A549 (cell line): ENCODE measurements at regions not wholly inside any gene's neighbourhood (a gene's known extent, or its start where the extent isn't known, plus 50 kb on each side); places are given as distances from the start of the nearest gene placed in this dataset.

Source experiments
- ATAC-seq, 2 experiments: fragments of 200-7000 bp in 1 of 2; fragments of >200 bp in 1 of 2; cut with Nextera tagmentation in 1 of 2; cut with Tn5 transposase in 1 of 2; 3 replicates each; pipeline versions ENCODE4 v1.8.0 to v1.9.1; 2018 to 2020; ENCODE audit warnings: mild to moderate bottlenecking in 1 of 2, moderate library complexity in 1 of 2
- CTCF ChIA-PET: fragments of 300-600 bp; sonication (Branson Sonifier 250); formaldehyde crosslinking; extraction: SDS; loops from one replicate; lab custom pipeline; 2021; ENCODE audit warnings: antibody characterized with exemption, inconsistent platforms; lab: Yijun Ruan, JAX
- POLR2A ChIA-PET: fragments of 350-600 bp; formaldehyde crosslinking; extraction: SDS; loops from one replicate; lab custom pipeline; 2021; ENCODE audit warnings: antibody characterized with exemption, inconsistent platforms; lab: Yijun Ruan, JAX
- DNase-seq, 2 experiments: peaks; one replicate each; pipeline versions ENCODE4 v3.0.0 to v3.0.0-alpha.2; 2011 to 2016; ENCODE audit warnings: low read depth in 1 of 2, low spot score in 1 of 2
- FAIRE-seq: peaks from 2 replicates; lab custom pipeline; 2011; peaks lifted over from hg19 to GRCh38; lab: Jason Lieb, UNC
- H3K27ac ChIP-seq, 2 experiments: fragments of >200 bp; sonication (Bioruptor Twin); formaldehyde crosslinking; 3 replicates each; pipeline ENCODE4 v1.5.1; 2016 to 2017
- H3K4me1 ChIP-seq: fragments of >200 bp; sonication (Bioruptor Twin); formaldehyde crosslinking; 3 replicates; pipeline ENCODE4 v1.6.1; 2016
- H3K4me2 ChIP-seq: fragments of >200 bp; sonication (Bioruptor Twin); formaldehyde crosslinking; 3 replicates; pipeline ENCODE4 v1.6.1; 2016
- H3K4me3 ChIP-seq: fragments of >200 bp; sonication (Bioruptor Twin); formaldehyde crosslinking; 3 replicates; pipeline ENCODE4 v1.5.1; 2016
- H3K9me3 ChIP-seq: fragments of >200 bp; sonication (Bioruptor Twin); formaldehyde crosslinking; 3 replicates; pipeline ENCODE4 v1.6.1; 2016
- ATOH8 ChIP-seq: fragments of 250-450 bp; sonication (Bioruptor Pico); IDR thresholded peaks from 2 replicates; pipeline ENCODE4 v1.5.0; 2020; ENCODE audit warnings: low read depth, mild to moderate bottlenecking, moderate library complexity
- BHLHE40 ChIP-seq: IDR thresholded peaks from 2 replicates; pipeline ENCODE4 v1.6.1; 2012; ENCODE audit warnings: low read depth, low read length, inconsistent platforms
- CBX2 ChIP-seq: fragments of 200-600 bp; sonication (generic); IDR thresholded peaks from 2 replicates; pipeline ENCODE4 v1.6.1; 2016; ENCODE audit warnings: low read depth, mild to moderate bottlenecking, borderline replicate concordance
- CEBPB ChIP-seq, 2 experiments: fragments of >200 bp in 1 of 2; sonication (Bioruptor Twin) in 1 of 2; formaldehyde crosslinking in 1 of 2; IDR thresholded peaks; 2 replicates each; pipeline ENCODE4 v1.6.1; 2012 to 2016
- CTCF ChIP-seq: fragments of >200 bp; sonication (Bioruptor Twin); formaldehyde crosslinking; IDR thresholded peaks from 3 replicates; pipeline ENCODE4 v1.5.1; 2016
- EHMT2 ChIP-seq: fragments of 200-600 bp; sonication (generic); IDR thresholded peaks from 2 replicates; pipeline ENCODE4 v1.6.1; 2016; ENCODE audit warnings: antibody characterized with exemption, low read depth, mild to moderate bottlenecking, moderate library complexity
- EP300 ChIP-seq, 2 experiments: fragments of >200 bp; sonication (Bioruptor Twin); formaldehyde crosslinking; IDR thresholded peaks; 2 replicates in 1 of 2; 3 replicates in 1 of 2; pipeline ENCODE4 v1.6.1; 2016 to 2017
- ESRRA ChIP-seq: fragments of 150-350 bp; IDR thresholded peaks from 2 replicates; pipeline ENCODE4 v1.6.1; 2014; ENCODE audit warnings: mild to moderate bottlenecking, low read length, borderline replicate concordance
- FOXS1 ChIP-seq: fragments of 250-450 bp; sonication (Bioruptor Pico); IDR thresholded peaks from 2 replicates; pipeline ENCODE4 v1.5.0; 2020; ENCODE audit warnings: mild to moderate bottlenecking, moderate library complexity
- HDAC2 ChIP-seq: fragments of 200-600 bp; sonication (generic); IDR thresholded peaks from 2 replicates; pipeline ENCODE4 v1.6.1; 2016
- HES2 ChIP-seq: fragments of >200 bp; sonication (Bioruptor Twin); formaldehyde crosslinking; IDR thresholded peaks from 2 replicates; pipeline ENCODE4 v1.6.1; 2016
- HEYL ChIP-seq: fragments of 250-450 bp; sonication (Bioruptor Pico); IDR thresholded peaks from 2 replicates; pipeline ENCODE4 v1.8.0; 2021; ENCODE audit warnings: mild to moderate bottlenecking, moderate library complexity
- HMGXB4 ChIP-seq: fragments of 250-450 bp; sonication (Bioruptor Pico); IDR thresholded peaks from 2 replicates; pipeline ENCODE4 v1.5.0; 2021; ENCODE audit warnings: mild to moderate bottlenecking, moderate library complexity, borderline replicate concordance
- KDM1A ChIP-seq: fragments of 200-600 bp; sonication (generic); IDR thresholded peaks from 2 replicates; pipeline ENCODE4 v1.6.1; 2016; ENCODE audit warnings: low read depth, mild to moderate bottlenecking
- KDM5A ChIP-seq: fragments of 200-600 bp; sonication (generic); IDR thresholded peaks from 2 replicates; pipeline ENCODE4 v1.6.1; 2016; ENCODE audit warnings: antibody characterized with exemption, mild to moderate bottlenecking
- MAFK ChIP-seq: fragments of 450-650 bp; IDR thresholded peaks from 2 replicates; pipeline ENCODE4 v1.6.1; 2014; ENCODE audit not compliant: partially characterized antibody
- MAX ChIP-seq: IDR thresholded peaks from 2 replicates; pipeline ENCODE4 v1.6.1; 2012
- NPAS2 ChIP-seq: fragments of 250-450 bp; sonication (Bioruptor Pico); IDR thresholded peaks from 2 replicates; pipeline ENCODE4 v1.8.0; 2022; ENCODE audit warnings: mild to moderate bottlenecking, moderate library complexity, borderline replicate concordance
- PHF8 ChIP-seq: fragments of 200-600 bp; sonication (generic); IDR thresholded peaks from 2 replicates; pipeline ENCODE4 v1.6.1; 2016; ENCODE audit warnings: low read depth, mild to moderate bottlenecking, antibody characterized with exemption, moderate library complexity, borderline replicate concordance
- REST ChIP-seq: fragments of 200-600 bp; sonication (generic); IDR thresholded peaks from 2 replicates; pipeline ENCODE4 v1.6.1; 2016; ENCODE audit warnings: antibody characterized with exemption, mild to moderate bottlenecking, moderate library complexity
- RFX5 ChIP-seq: fragments of 450-650 bp; IDR thresholded peaks from 2 replicates; pipeline ENCODE4 v1.7.1; 2014; ENCODE audit warnings: antibody characterized with exemption, mild to moderate bottlenecking, moderate library complexity
- SMC3 ChIP-seq: fragments of >200 bp; sonication (Bioruptor Twin); formaldehyde crosslinking; IDR thresholded peaks from 3 replicates; pipeline ENCODE4 v1.6.1; 2018; ENCODE audit warnings: inconsistent platforms
- TP53 ChIP-seq: fragments of 250-450 bp; sonication (Bioruptor Pico); IDR thresholded peaks from 2 replicates; pipeline ENCODE4 v1.5.0; 2021; ENCODE audit warnings: mild to moderate bottlenecking, moderate library complexity
- USF2 ChIP-seq: fragments of 450-650 bp; IDR thresholded peaks from 2 replicates; pipeline ENCODE4 v1.6.1; 2014; ENCODE audit warnings: antibody characterized with exemption
- ZC3H11A ChIP-seq: fragments of 450-650 bp; IDR thresholded peaks from 2 replicates; pipeline ENCODE4 v1.6.1; 2014; ENCODE audit warnings: antibody characterized with exemption, mild to moderate bottlenecking
- ZSCAN20 ChIP-seq: fragments of 250-450 bp; sonication (Bioruptor Pico); IDR thresholded peaks from 2 replicates; pipeline ENCODE4 v1.8.0; 2022; ENCODE audit warnings: mild to moderate bottlenecking, moderate library complexity
- WGBS: methylation state at CpG from one replicate; pipeline ENCODE4 v1.1.6; 2017; ENCODE audit errors: missing lambda C conversion rate; 5-methylcytosine and 5-hydroxymethylcytosine counted together

- TF ChIP-seq REST, result no peak
- no peak for TF ChIP-seq CEBPB (IDR thresholded peaks at IDR 0.05)
- TF ChIP-seq ESRRA, result no peak
- TF ChIP-seq RFX5, result no peak
- TF ChIP-seq CBX2, result no peak
- TF ChIP-seq, all 56 proteins: peak for 0
Observed at GRCh38 chr16:55964923-55965475, 89.8 kb upstream of the CES5A start (continued).

- H3K4me2 ChIP-seq, result no peak overlapping the region
- POLR2A ChIA-PET, result no interaction called here
- no peaks in the 10 kb centered on the region for H3K4me1 ChIP-seq
- no peak overlapping the region for H3K27ac ChIP-seq
- 20% methylated on average over 5 of the region's 5 CpGs for whole genome bisulfite sequencing
- TF ChIP-seq SMC3 (no peak), HEYL (CRISPR knock-in tag) (no peak), HES2 (no peak), EHMT2 (no peak), CEBPB (IDR thresholded peaks at IDR 0.05) (no peak), USF2 (no peak), TP53 (CRISPR knock-in tag) (no peak), MAFK (no peak), FOXS1 (no peak), BHLHE40 (no peak), KDM1A (no peak), NPAS2 (CRISPR knock-in tag) (no peak), MAX (no peak), KDM5A (no peak), ZSCAN20 (CRISPR knock-in tag) (no peak), CBX2 (no peak), PHF8 (no peak), ZC3H11A (no peak)
- H3K9me3 ChIP-seq, result no peaks in the 10 kb centered on the region; the same call in 2 of the 3 replicates
- DNase-seq (no peak), FAIRE-seq (no peak), ATAC-seq (no peak)
- H3K4me3 ChIP-seq, result no peak overlapping the region
- CTCF ChIA-PET, result interaction anchor here (1.5 to 5.6 kb wide), 3 partner anchors 12 to 491 kb away, joined by 3 to 23 read pairs (median 7); no protein-coding TSS in a partner anchor
Observed at GRCh38 chr16:55955845-55956244, 80.7 kb upstream of the CES5A start.

GRCh38 chr16:55955424-55955823, 80.3 kb upstream of the CES5A start:
- FAIRE-seq (no peak), DNase-seq (no peak), ATAC-seq (no peak)
- POLR2A ChIA-PET, result no interaction called here
- Histone ChIP-seq H3K9me3 (no peaks in the 10 kb centered on the region; the same call in 2 of the 3 replicates), H3K27ac (no peak overlapping the region), H3K4me3 (no peak overlapping the region), H3K4me1 (no peaks in the 10 kb centered on the region), H3K4me2 (no peak overlapping the region)
- CTCF ChIA-PET, result interaction anchor here (0.6 to 5.6 kb wide), 4 partner anchors 12 to 491 kb away, joined by 3 to 23 read pairs (median 5); no protein-coding TSS in a partner anchor
- 82% methylated on average over 4 of the region's 4 CpGs for WGBS
- no peak for TF ChIP-seq EP300 (IDR thresholded peaks at IDR 0.05)
- TF ChIP-seq RFX5, result no peak
- TF ChIP-seq HDAC2, result no peak
- TF ChIP-seq CTCF, result no peak
- TF ChIP-seq HEYL (CRISPR knock-in tag), result no peak
- no peak for TF ChIP-seq CBX2
- no peak for TF ChIP-seq ATOH8
- no peak for TF ChIP-seq HMGXB4 (CRISPR knock-in tag)
- TF ChIP-seq FOXS1, result no peak
- no peak for TF ChIP-seq ESRRA
